ENCODE measurements at regions not wholly inside any gene's neighbourhood (a gene's known extent, or its start where the extent isn't known, plus 50 kb on each side); places are given as distances from the start of the nearest gene placed in this dataset.

DNA sequence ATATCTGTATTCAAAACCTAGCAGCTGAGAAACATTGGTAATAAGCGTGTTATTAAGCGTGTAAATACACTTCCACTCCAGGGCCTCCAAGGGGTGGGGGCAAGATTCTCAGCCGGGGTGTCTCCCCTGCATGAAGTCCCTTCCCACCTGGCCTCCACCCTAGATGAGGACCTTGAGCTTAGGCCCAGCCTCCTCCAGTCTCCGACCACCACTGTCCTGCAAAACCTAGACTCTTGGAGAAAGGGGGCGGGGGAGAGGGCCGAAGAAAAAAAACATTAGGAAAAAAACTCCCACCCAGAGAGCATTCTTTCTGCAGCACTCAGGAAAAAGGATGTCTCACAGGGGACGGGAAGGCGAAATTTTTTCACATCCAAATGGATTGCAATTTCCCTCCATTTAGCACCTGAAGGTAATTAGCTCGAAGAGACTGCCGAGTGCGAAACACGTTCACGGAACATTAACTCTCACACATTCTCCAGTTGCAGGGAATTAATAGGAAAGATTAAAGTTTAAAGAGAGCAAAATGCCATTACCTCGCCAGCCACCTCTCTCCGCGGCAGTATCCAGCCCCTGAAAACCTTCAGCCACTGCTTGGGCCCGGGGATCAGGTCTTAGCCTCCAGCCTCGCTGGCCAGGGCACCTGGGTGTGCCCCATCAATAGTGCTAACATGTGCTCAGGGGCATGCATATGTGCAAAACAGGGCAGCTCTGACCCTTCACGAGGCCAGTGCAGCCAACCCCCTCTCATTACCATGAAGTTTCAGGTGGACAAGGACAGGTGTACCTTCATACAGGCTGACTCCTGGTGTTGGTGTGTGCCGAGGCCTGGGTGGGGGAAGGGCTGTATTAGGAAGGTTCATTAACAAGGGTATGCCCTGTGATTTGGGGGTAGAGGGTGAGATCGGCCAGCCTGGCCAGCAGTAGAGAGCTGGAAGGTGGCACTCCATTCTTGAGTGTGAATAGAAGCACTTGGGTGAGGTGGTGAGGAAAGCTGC is 77.2 kb downstream of the HIF1AN start:
- DNase-seq (ENCODE audit: extremely low read depth in 1 of 11, low read depth in 9 of 11, low spot score in 4 of 11), result peak in 3 of 11 donors; percentile 58 to 64 (median 59)

DNA sequence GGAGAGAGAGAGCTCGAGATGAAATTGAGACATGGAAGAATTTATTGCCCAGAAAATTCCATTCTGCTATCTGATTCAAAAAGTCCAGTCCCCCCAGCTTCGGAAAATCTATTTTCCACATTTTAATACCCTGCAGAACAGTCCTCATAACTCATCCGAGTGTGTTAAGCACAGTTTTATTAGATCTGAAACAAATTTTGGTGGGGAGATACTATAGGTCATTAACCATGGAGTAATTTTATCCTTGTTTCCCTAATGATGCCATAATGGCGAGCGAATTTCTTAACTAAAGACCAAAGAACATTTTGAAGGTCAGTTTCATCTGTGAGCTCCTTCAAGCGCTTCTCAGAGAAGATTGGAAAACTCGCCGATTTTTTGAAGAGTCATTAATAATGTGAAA is 78.1 kb downstream of the HIF1AN start:
- no peak for DNase-seq (ENCODE audit: extremely low read depth in 1 of 11, low read depth in 9 of 11, low spot score in 4 of 11)

DNA sequence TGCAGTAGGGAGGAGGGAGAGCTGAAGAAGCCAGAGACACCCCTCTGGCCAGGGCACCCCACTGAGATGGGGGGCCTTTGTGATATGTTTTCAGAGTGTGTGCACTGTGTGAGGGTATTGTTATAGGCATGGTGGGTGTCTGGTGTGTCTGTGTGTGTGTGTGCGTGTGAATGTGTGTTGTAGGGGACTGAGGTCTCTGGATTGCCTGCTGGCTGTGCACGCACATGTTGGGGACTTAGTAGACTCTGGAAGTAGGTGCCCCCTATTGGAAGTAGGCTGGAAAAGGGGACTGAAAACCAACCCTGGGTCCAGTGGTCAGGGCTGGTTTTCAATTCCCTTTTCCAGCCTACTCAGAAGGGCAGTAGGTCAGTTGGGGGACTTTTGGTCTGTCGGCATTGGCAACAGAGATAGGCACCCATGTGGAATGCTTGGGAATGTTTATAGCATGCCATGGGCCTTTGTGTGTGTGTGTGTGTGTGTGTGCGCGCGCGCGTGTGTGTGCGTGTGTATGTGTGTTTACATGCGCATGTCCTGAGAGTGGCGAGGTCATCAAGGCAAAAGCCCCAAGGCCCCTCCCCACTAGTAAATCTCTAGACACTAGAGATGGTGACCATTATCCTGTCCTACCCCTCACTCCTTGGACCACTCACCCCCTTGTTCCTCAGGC is 78.8 kb downstream of the HIF1AN start:
- no peak for DNase-seq (ENCODE audit: extremely low read depth in 1 of 11, low read depth in 9 of 11, low spot score in 4 of 11)

DNA sequence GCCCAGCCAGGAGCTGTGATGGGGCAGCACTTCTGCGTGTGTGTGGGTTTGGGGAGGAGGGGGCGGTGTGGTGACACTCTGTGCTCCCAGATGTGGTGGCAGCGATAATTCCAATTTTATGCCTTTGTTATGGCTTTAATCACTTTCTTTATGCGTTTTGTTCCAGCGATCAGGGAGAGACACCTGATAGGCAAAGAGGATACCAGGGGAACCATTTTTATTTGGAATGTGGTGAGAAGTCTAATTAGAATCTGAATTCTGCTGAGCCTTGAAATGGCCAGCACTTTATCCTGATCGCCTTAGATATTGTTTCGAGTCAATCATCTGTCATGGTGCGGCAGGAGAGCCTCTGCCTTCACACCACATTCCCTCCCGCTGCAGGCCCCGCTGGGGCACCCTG is 79.5 kb downstream of the HIF1AN start:
- DNase-seq (ENCODE audit: extremely low read depth in 1 of 11, low read depth in 9 of 11, low spot score in 4 of 11), result no peak

DNA sequence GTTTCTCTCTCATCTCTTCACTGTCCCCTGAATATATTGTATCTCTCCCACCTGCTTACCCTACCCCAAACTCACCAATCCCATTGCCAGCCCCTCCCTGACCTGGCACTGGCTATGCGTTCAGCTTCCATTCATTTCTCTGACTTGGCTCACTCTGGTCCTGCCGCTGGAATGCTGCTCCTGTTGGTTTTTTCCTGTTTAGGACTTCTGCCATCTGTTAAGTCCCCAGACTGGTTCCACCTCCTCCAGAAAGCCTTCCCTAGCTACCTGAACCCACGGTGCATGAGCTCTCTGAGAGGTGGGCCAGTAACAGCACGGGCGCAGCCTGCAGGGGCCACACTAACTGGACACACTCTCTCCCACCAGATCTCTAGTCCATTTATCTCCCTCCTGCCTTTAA is 80.2 kb downstream of the HIF1AN start:
- DNase-seq (ENCODE audit: extremely low read depth in 1 of 11, low read depth in 9 of 11, low spot score in 4 of 11), result no peak

DNA sequence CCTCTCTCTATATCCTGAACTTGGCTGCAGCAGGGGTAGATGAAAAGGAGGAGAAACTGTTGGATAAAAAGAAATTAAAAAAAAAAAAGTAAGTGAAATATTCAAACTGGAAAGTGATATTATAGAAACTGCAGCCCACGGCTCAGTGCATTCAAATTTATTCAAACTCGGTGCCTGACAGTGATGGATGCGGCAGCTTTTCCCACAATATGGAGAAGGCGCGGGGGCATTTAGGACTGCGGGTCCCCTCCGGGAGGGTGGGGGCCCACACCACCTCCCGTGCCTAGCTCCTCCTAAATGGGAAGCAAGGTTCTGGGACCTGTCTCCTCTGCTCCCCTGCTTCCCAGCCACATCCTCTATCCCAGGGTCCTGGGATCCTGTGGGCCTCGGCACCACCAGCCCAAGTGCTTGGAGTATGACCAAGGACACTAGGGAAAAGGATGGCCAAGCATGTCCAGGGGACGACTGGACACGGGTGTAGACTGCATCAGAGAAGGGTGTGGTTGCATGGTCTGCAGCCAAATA is 82.4 kb downstream of the HIF1AN start:
- no peak for DNase-seq (ENCODE audit: extremely low read depth in 1 of 11, low read depth in 9 of 11, low spot score in 4 of 11)

DNA sequence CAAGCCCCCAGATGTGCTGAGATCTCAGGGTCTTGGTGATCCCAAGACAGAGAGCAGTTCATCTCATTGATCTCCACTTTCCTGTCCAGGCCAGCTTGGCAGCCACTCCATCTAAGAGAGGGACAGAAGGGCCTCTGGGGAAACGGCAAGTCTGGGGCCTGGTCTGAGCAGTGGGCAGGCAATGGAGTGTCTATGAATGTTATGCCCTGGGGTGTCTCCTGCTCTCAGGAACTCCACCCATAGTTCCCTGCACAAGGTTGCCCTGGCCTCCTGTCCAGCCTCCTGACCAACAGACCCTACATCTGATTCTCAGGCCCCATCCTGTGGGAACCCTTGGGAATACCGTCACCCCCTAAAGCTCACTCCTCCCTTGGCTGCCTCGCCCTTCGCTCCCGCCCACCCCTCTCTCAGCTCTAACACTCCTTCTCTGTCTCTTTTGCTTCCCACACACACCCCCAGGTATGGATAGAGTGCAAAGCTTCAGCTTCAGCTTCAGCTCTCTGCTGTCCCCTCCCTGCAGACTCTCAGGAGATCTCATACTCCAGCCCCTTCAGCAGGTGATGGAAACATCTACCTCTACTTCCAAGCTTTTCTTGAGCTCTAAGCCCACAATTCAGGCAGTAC is 83.0 kb downstream of the HIF1AN start:
- no peak for DNase-seq (ENCODE audit: extremely low read depth in 1 of 11, low read depth in 9 of 11, low spot score in 4 of 11)

DNA sequence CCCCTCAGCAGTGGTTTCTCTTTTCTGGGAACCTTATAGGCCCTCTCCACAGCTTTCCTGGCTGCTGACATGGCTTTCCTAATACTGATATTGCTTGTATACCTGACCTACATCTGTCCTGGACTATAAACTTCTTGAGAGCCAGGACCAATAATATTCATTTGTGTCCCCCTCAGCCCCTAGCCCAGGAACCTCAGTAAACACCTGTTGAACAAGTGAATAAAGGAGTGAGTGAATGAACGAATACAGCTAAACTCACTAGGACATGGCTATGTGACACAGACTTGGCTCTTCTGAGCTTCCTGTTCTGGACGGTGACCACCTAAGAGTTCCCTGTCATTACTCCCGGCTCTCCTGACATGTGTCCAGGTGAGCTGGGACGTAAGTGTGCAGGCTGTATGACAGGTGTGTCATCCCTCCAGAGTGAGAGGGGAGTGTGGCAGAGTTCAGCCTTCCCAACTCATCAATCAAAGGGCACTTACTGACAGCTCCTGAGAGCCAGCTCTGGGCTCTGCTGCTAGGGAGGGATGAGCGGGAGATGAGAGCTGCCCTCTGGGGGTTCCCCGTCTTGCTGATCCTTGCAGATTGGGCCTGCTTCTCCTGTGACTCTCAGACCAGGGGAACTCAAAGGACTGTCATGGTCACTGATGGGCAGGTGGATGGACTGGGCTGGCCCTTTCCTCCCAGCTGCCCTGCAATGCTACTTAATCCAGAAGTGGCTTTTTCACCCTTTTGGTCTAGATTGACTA is 84.5 kb downstream of the HIF1AN start:
- no peak for DNase-seq (ENCODE audit: extremely low read depth in 1 of 11, low read depth in 9 of 11, low spot score in 4 of 11)

DNA sequence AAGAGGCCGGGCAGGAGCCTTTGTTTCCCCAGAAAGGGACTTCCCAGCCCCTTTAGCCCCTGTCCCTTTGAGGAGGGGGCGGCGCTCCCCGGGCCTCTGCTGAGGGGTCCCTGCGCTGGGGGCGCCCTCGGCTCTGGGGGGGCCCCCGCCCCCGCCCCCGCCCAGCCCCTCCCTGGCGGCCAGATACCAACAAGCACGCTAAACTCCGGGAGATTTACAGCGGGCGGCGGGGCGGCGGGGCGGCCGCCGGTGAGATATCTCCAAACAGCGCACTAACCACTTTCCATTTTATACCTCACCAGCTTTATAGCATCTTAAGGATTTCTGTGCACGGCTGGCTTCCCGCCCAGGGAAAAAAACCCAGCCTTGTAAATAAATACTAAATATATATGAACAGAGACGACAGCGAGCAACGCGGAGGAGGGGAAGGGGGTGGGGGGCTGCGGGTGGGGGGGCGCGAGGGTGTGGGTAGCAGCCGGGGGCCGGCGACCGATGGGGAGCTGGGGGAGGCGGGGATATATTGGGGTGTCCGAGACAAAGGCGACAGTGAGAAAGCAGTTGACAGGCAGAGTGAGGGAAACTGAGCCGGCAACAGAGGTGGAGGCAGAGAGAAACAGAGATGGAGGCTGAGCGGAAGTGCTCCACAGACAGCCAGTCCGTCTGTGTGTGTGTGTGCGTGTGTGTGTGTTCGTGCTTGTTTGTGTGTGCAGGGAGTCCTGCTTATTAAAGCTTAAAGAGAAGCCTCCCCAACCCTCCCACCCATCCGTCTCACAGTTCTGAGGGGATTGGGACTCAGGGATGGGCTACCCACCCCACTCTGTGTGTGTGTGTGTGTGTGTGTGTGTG is 85.8 kb downstream of the HIF1AN start:
- DNase-seq (ENCODE audit: extremely low read depth in 1 of 11, low read depth in 9 of 11, low spot score in 4 of 11), result peak in 4 of 11 donors; percentile 71 to 79 (median 74)

DNA sequence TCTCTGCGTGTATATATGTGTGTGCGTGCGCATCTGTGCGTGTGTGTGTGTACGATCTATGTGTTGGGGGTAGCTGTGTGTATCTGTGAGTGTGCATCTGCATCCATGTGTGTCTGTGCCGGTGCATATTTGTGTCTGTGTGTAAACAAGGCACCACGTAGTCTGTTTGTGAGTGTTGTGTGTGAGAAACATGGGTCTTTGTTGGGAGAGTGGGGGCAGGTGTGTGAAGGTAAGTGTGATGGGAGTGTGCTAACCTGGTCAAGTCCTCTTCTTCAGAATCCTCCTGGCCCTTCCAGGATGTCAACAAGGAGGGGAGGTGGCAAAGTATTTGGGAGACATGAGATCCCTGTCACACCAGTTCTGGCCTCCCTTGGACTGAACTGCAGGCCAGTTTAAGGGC is 87.2 kb downstream of the HIF1AN start:
- DNase-seq (ENCODE audit: extremely low read depth in 1 of 11, low read depth in 9 of 11, low spot score in 4 of 11), result no peak

DNA sequence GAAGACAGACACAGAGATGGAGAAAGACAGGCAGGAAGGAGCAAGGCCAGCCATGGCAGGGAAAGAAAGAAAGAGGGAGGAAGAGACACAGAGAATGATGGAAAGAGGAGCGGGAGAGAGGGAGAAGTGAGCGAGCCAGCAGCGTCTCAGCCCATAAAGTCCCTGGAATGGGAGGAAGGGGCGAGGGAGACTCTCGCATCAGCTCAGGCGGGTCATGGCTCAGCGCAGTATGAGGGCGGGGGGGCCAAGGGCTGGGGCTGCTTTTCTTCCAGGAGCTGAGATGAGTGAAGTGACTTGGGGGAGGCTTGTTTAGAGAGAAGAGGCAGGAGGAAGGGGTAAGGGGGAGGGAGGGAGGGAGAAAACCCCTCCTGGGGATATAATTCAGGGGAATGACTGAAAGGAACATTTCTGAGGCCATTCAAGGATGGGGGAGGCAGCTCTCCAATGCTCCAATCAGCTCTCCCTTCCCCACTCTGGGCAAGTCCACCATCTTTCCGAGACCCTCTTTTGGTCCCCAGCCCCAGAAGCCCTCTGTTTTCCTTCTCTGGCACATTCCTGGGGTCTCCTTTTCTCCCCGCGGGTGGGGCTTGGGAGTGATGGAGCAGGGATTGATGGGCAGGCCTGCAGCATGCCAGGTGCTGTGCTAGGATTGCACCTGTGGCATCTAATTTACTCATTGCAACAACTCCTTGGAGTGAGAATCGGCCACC is 87.9 kb downstream of the HIF1AN start:
- peak in 6 of 11 donors; percentile 57 to 82 (median 74) for DNase-seq (ENCODE audit: extremely low read depth in 1 of 11, low read depth in 9 of 11, low spot score in 4 of 11)

DNA sequence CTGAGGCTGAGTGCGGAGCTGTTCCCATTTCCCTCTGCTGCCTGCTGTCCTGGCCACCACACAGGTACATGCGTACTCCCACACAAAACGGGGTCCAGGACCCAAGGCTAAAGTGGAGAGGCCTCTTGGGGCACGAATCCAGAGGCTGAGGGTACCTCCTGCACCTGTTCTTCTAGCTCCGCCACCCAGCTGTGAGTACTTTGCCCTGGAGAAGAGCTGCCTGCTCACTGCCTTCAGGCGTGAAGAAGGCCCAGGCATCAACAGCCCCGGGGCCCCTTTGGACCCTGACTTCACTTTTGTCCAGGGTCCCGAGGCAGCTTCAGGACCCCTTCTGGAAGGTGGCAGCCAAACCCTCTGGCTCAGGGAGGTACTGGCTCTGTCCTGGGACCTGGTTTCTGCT is 88.6 kb downstream of the HIF1AN start:
- no peak for DNase-seq (ENCODE audit: extremely low read depth in 1 of 11, low read depth in 9 of 11, low spot score in 4 of 11)

DNA sequence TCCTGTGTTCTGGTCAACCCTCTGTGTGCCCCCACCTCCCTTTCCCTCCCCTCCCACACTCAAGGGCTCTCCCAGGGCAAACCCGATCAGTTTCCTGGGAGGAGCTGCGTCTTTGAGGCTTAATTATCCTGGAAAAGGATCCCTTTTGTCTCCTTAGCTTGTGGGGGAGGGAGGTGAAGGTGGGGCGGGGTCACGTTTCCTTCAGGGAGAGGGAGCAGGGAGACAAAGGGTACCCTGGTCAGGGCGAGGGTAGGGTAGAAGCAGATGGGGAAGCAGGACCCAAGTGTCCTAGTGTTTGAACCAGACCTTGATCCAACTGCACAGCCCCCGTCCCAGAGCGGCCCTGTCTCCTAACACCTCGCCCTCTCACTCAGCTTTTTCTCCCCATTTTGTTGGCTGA is 90.1 kb downstream of the HIF1AN start:
- DNase-seq (ENCODE audit: extremely low read depth in 1 of 11, low read depth in 9 of 11, low spot score in 4 of 11), result no peak

DNA sequence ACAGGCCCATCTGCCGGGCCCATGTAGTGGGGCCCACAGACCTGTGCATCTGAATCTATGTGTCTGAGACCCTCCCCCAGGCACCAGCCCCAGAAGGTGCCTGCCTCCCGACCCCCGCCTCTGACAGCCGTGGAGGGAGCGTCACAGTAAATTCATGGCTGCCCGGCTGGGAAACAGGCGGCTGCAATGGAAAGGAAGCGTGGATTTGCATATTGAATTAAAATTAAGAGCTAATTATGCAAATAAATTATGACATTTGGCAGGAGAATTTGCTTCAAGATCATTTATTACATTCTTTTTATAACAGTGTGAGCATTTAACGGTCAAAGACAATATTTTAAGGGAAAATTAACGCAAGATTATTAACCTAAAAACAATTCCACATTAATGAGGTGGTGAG is 92.3 kb downstream of the HIF1AN start:
- DNase-seq (ENCODE audit: extremely low read depth in 1 of 11, low read depth in 9 of 11, low spot score in 4 of 11), result no peak

DNA sequence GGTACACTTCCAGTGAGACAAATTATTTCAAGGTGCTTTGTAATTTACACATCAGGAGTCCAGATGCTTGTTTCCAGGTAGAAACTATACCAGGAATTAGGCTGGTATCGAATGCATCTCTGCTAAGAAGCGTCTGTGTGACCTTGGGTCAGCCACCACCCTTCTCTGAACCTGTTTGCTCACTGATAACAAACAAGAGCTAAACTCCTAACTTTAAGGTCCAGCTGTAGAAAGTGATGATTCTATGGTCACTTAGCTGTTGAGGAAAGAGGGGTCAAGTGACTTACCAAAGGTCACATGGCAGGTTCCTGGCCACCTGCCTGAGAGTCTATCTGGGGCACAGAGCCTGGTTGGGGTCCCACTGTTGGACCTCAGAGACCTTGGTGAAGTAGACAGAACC is 95.4 kb downstream of the HIF1AN start:
- DNase-seq (ENCODE audit: extremely low read depth in 1 of 11, low read depth in 9 of 11, low spot score in 4 of 11), result no peak

DNA sequence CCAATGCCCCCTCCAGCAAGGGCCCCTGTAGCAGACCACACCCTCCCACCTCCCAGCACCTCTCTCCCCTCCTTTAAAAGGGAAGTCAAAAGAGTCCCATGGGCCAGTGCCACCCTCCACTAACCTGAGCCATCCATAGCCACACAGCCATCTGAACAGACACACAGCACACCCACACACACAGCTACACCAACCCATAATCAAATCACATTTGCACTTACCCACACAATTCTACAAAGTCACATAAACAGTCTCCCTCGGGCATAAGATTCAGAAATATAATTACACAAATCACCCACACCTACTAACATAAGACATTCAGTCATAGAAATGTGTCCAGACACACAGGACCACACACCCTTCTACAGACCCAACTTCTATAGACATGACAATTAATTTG is 96.3 kb downstream of the HIF1AN start:
- DNase-seq (ENCODE audit: extremely low read depth in 1 of 11, low read depth in 9 of 11, low spot score in 4 of 11), result no peak

DNA sequence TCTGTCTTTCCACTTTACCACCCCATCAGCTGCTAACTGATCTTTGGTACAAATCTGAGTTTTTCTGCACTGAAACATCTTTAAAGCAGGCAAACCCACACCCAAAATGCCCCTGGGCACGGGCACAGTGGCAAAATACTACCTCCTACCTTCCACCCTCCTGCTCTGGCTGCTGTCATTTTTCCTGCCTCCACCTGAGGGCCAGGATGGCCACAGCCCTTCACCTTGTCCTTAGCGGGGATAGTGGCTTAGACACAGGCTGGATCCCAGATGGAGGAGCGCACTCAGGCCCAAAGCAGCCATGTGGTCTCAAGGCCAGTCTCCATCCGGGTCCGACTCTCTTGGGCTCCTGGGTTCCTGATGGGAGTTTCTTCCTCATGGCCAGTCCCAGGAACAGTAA is 98.3 kb downstream of the HIF1AN start:
- no peak for DNase-seq (ENCODE audit: extremely low read depth in 1 of 11, low read depth in 9 of 11, low spot score in 4 of 11)

Data from renal cortex interstitium (tissue), 11 donors.